ENCODE measurements at regions not wholly inside any gene's neighbourhood (a gene's known extent, or its start where the extent isn't known, plus 50 kb on each side); places are given as distances from the start of the nearest gene placed in this dataset.

- TF ChIP-seq POLR2AphosphoS5 (IDR thresholded peaks at IDR 0.05; ENCODE audit: low read depth, low read length) = no peak
- no peak for TF ChIP-seq FOXP2 (optimal IDR thresholded peaks at IDR 0.05; ENCODE audit: borderline replicate concordance, extremely low read depth, extremely low read length, insufficient read depth)
- TF ChIP-seq SIN3A (IDR thresholded peaks at IDR 0.05; ENCODE audit: borderline replicate concordance, insufficient read depth, low read length) = no peak
These were observed 111.1 kb downstream of the HMX1 start for GRCh38 chr4:8760561-8760960.

GRCh38 chr4:8759987-8760386 lies 111.7 kb downstream of the HMX1 start:
- TF ChIP-seq SIN3A (IDR thresholded peaks at IDR 0.05; ENCODE audit: borderline replicate concordance, insufficient read depth, low read length) = no peak
- no peak for TF ChIP-seq POLR2AphosphoS5 (IDR thresholded peaks at IDR 0.05; ENCODE audit: low read depth, low read length)
- TF ChIP-seq, protein P1, sequence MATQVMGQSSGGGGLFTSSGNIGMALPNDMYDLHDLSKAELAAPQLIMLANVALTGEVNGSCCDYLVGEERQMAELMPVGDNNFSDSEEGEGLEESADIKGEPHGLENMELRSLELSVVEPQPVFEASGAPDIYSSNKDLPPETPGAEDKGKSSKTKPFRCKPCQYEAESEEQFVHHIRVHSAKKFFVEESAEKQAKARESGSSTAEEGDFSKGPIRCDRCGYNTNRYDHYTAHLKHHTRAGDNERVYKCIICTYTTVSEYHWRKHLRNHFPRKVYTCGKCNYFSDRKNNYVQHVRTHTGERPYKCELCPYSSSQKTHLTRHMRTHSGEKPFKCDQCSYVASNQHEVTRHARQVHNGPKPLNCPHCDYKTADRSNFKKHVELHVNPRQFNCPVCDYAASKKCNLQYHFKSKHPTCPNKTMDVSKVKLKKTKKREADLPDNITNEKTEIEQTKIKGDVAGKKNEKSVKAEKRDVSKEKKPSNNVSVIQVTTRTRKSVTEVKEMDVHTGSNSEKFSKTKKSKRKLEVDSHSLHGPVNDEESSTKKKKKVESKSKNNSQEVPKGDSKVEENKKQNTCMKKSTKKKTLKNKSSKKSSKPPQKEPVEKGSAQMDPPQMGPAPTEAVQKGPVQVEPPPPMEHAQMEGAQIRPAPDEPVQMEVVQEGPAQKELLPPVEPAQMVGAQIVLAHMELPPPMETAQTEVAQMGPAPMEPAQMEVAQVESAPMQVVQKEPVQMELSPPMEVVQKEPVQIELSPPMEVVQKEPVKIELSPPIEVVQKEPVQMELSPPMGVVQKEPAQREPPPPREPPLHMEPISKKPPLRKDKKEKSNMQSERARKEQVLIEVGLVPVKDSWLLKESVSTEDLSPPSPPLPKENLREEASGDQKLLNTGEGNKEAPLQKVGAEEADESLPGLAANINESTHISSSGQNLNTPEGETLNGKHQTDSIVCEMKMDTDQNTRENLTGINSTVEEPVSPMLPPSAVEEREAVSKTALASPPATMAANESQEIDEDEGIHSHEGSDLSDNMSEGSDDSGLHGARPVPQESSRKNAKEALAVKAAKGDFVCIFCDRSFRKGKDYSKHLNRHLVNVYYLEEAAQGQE (IDR thresholded peaks at IDR 0.05; ENCODE audit: insufficient read depth in 1 of 2, low read depth in 2 of 2, low read length in 2 of 2) = no peak
- no peak for TF ChIP-seq TAF1 (IDR thresholded peaks at IDR 0.05; ENCODE audit: borderline replicate concordance, insufficient read depth, low read length)
- no peak for TF ChIP-seq FOXP2 (optimal IDR thresholded peaks at IDR 0.05; ENCODE audit: borderline replicate concordance, extremely low read depth, extremely low read length, insufficient read depth)

GRCh38 chr4:8756816-8757215 lies 114.8 kb downstream of the HMX1 start:
- TF ChIP-seq, protein P1 (IDR thresholded peaks at IDR 0.05; ENCODE audit: insufficient read depth in 1 of 2, low read depth in 2 of 2, low read length in 2 of 2) = no peak
- TF ChIP-seq TAF1 (IDR thresholded peaks at IDR 0.05; ENCODE audit: borderline replicate concordance, insufficient read depth, low read length) (no peak), SIN3A (IDR thresholded peaks at IDR 0.05; ENCODE audit: borderline replicate concordance, insufficient read depth, low read length) (no peak), POLR2AphosphoS5 (IDR thresholded peaks at IDR 0.05; ENCODE audit: low read depth, low read length) (no peak), FOXP2 (optimal IDR thresholded peaks at IDR 0.05; ENCODE audit: borderline replicate concordance, extremely low read depth, extremely low read length, insufficient read depth) (no peak)

GRCh38 chr4:8754634-8755589 lies 116.7 kb downstream of the HMX1 start:
- TF ChIP-seq SIN3A (IDR thresholded peaks at IDR 0.05; ENCODE audit: borderline replicate concordance, insufficient read depth, low read length) = no peak
- TF ChIP-seq POLR2AphosphoS5 (IDR thresholded peaks at IDR 0.05; ENCODE audit: low read depth, low read length) = no peak
- TF ChIP-seq, protein P1 (IDR thresholded peaks at IDR 0.05; ENCODE audit: insufficient read depth in 1 of 2, low read depth in 2 of 2, low read length in 2 of 2) = no peak
- TF ChIP-seq TAF1 (IDR thresholded peaks at IDR 0.05; ENCODE audit: borderline replicate concordance, insufficient read depth, low read length) = no peak
- no peak for TF ChIP-seq FOXP2 (optimal IDR thresholded peaks at IDR 0.05; ENCODE audit: borderline replicate concordance, extremely low read depth, extremely low read length, insufficient read depth)

DNA sequence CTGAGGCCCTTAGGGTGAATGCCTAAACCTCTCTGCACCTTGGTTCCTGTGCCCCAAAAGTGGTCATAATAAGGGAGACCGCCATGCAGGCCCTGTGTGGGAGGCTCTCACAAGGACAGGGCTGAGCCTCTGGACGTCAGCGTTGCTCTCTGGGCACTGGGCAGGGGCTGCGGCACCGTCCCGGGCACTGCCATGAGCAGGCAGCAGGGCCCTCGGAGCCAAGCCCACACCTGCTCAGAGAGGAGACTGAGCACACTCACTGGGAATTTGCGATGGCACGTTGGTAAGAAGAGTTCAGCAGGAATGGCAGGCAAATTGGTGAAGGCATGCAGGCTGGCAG lies 123.4 kb downstream of the HMX1 start:
- TF ChIP-seq SIN3A (IDR thresholded peaks at IDR 0.05; ENCODE audit: borderline replicate concordance, insufficient read depth, low read length) (no peak), FOXP2 (optimal IDR thresholded peaks at IDR 0.05; ENCODE audit: borderline replicate concordance, extremely low read depth, extremely low read length, insufficient read depth) (no peak), TAF1 (IDR thresholded peaks at IDR 0.05; ENCODE audit: borderline replicate concordance, insufficient read depth, low read length) (no peak), POLR2AphosphoS5 (IDR thresholded peaks at IDR 0.05; ENCODE audit: low read depth, low read length) (no peak)
- TF ChIP-seq, protein P1 (IDR thresholded peaks at IDR 0.05; ENCODE audit: insufficient read depth in 1 of 2, low read depth in 2 of 2, low read length in 2 of 2) = no peak

Data from PFSK-1 (cell line).